ENCODE measurements at regions not wholly inside any gene's neighbourhood (a gene's known extent, or its start where the extent isn't known, plus 50 kb on each side); places are given as distances from the start of the nearest gene placed in this dataset.

DNA sequence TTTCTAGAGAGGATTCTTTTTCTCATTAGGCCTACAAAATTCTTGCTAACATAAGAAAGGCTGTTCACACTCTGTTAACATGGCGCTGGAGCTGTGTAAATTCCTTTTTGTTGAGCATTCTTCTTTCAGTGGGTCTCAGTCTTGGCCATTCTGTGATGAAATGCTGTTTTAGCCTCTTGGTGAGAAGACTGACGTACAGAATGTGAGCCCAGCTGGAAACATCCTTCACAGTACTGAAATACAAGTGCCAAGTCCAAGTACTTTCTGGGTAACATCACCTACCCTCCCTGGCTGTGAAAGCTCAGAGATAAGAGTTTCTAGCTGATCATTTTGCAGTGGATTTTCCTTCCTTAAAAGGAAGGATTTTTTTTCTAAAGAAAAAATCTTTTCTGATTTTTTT, 231.8 kb downstream of the AHR start:
- ATAC-seq (ENCODE audit: low read depth) (no peak), DNase-seq (ENCODE audit: low spot score in 2 of 2) (no peak)
- H3K9me3 Mint-ChIP-seq = no peaks in the 10 kb centered on the region
- H3K4me1 Mint-ChIP-seq = no peaks in the 10 kb centered on the region
- H3K27me3 Mint-ChIP-seq = peaks cover 5% of the 10 kb centered on the region
- no peak overlapping the region for H3K27ac Mint-ChIP-seq
- H3K4me3 Mint-ChIP-seq = no peak overlapping the region
- no peaks in the 10 kb centered on the region for H3K36me3 Mint-ChIP-seq

DNA sequence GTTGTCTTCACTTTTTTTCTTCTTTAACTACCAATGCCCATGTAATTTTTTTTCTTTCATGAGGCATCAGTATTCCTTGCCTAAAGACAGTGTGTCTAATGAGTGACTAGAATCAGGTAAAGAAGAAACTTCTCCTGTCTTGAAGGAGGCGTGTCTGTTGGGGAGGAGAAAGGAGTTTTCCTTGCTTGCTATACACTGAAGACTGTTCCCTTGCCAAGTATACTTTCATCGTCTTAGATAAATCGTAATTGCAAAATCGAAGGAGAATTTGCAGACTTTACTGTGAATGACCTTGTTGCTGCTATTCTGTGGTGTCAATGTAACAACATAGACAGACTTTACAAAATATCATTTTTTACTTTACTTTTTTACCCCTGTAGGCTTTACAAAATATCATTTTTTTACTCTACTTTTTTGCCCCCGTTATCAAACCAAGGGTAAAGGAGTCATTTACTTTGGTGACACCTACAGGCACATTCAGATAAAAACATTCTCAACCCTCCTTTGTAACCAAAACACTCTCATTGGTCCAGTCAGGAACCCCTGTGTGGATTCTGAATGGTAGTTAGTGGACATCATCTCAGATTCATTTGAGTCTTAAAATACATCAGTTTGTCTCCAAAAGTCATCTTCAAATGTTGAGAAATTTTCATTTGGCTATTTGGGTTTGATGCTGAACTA, 232.4 kb downstream of the AHR start:
- no peaks in the 10 kb centered on the region for H3K9me3 Mint-ChIP-seq
- H3K4me3 Mint-ChIP-seq = no peak overlapping the region
- DNase-seq (ENCODE audit: low spot score in 2 of 2) (no peak), ATAC-seq (ENCODE audit: low read depth) (no peak)
- no peak overlapping the region for H3K27ac Mint-ChIP-seq
- H3K4me1 Mint-ChIP-seq = no peaks in the 10 kb centered on the region
- H3K27me3 Mint-ChIP-seq = peaks cover 5% of the 10 kb centered on the region
- no peaks in the 10 kb centered on the region for H3K36me3 Mint-ChIP-seq

GRCh38 chr7:17532861-17533404, 234.5 kb downstream of the AHR start:
- Mint-ChIP-seq H3K27ac (no peak overlapping the region), H3K36me3 (no peaks in the 10 kb centered on the region), H3K4me1 (no peaks in the 10 kb centered on the region), H3K9me3 (no peaks in the 10 kb centered on the region), H3K27me3 (peaks cover 5% of the 10 kb centered on the region), H3K4me3 (no peak overlapping the region)
- no peak for DNase-seq (ENCODE audit: low spot score in 2 of 2)
- no peak for ATAC-seq (ENCODE audit: low read depth)

- Mint-ChIP-seq H3K4me1 (no peaks in the 10 kb centered on the region), H3K9me3 (no peaks in the 10 kb centered on the region), H3K27ac (no peak overlapping the region), H3K36me3 (no peaks in the 10 kb centered on the region), H3K4me3 (no peak overlapping the region), H3K27me3 (peaks cover 5% of the 10 kb centered on the region)
- DNase-seq (ENCODE audit: low spot score in 2 of 2) (no peak), ATAC-seq (ENCODE audit: low read depth) (no peak)
Measured at GRCh38 chr7:17534348-17534747, 235.9 kb downstream of the AHR start.

- Mint-ChIP-seq H3K27ac (no peak overlapping the region), H3K4me1 (no peaks in the 10 kb centered on the region), H3K4me3 (no peak overlapping the region), H3K9me3 (no peaks in the 10 kb centered on the region), H3K27me3 (peaks cover 5% of the 10 kb centered on the region), H3K36me3 (no peaks in the 10 kb centered on the region)
- no peak for ATAC-seq (ENCODE audit: low read depth)
- DNase-seq (ENCODE audit: low spot score in 2 of 2) = no peak
Measured at GRCh38 chr7:17535776-17536175, 237.3 kb downstream of the AHR start.

DNA sequence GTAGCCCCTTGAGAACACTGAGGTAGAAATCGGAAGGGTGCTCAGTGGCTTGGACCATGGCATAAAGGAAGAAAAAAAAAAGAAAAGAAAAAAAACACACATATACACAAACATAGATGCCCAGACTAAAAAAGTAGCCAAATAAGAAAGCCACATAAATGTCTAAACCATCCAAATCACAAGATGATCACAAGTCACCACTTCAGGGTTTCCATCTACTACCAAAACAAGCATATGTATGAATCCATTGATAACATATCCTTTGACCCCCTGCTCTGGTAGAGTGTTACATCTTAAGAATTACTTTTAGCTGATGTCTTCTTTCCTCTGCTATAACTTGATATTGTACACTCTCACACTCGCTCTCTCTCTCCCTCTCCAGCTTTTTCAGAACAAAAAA, 245.9 kb downstream of the AHR start:
- Mint-ChIP-seq H3K27ac (no peak overlapping the region), H3K4me3 (no peak overlapping the region), H3K9me3 (no peaks in the 10 kb centered on the region), H3K4me1 (no peaks in the 10 kb centered on the region), H3K27me3 (no peaks in the 10 kb centered on the region), H3K36me3 (no peaks in the 10 kb centered on the region)
- DNase-seq (ENCODE audit: low spot score in 2 of 2) (no peak), ATAC-seq (ENCODE audit: low read depth) (no peak)

- Mint-ChIP-seq H3K9me3 (no peaks in the 10 kb centered on the region), H3K27me3 (no peaks in the 10 kb centered on the region), H3K36me3 (no peaks in the 10 kb centered on the region), H3K27ac (no peak overlapping the region), H3K4me1 (no peaks in the 10 kb centered on the region), H3K4me3 (no peak overlapping the region)
- no peak for DNase-seq (ENCODE audit: low spot score in 2 of 2)
- no peak for ATAC-seq (ENCODE audit: low read depth)
Measured at GRCh38 chr7:17545348-17545747, 246.9 kb downstream of the AHR start.

- Mint-ChIP-seq H3K4me3 (no peak overlapping the region), H3K27me3 (no peaks in the 10 kb centered on the region), H3K9me3 (no peaks in the 10 kb centered on the region), H3K36me3 (no peaks in the 10 kb centered on the region), H3K4me1 (no peaks in the 10 kb centered on the region), H3K27ac (no peak overlapping the region)
- ATAC-seq (ENCODE audit: low read depth) (no peak), DNase-seq (ENCODE audit: low spot score in 2 of 2) (no peak)
Measured at GRCh38 chr7:17546189-17546588, 247.7 kb downstream of the AHR start.

- no peaks in the 10 kb centered on the region for H3K4me1 Mint-ChIP-seq
- no peaks in the 10 kb centered on the region for H3K27me3 Mint-ChIP-seq
- no peak overlapping the region for H3K4me3 Mint-ChIP-seq
- DNase-seq (ENCODE audit: low spot score in 2 of 2) (no peak), ATAC-seq (ENCODE audit: low read depth) (no peak)
- H3K27ac Mint-ChIP-seq = no peak overlapping the region
- H3K9me3 Mint-ChIP-seq = no peaks in the 10 kb centered on the region
- H3K36me3 Mint-ChIP-seq = no peaks in the 10 kb centered on the region
Measured at GRCh38 chr7:17546592-17546991, 248.1 kb downstream of the AHR start.

- Mint-ChIP-seq H3K4me3 (no peak overlapping the region), H3K27me3 (no peaks in the 10 kb centered on the region), H3K4me1 (no peaks in the 10 kb centered on the region), H3K27ac (no peak overlapping the region), H3K9me3 (no peaks in the 10 kb centered on the region), H3K36me3 (no peaks in the 10 kb centered on the region)
- DNase-seq (ENCODE audit: low spot score in 2 of 2) (no peak), ATAC-seq (ENCODE audit: low read depth) (no peak)
Measured at GRCh38 chr7:17548014-17548653, 249.7 kb downstream of the AHR start.

GRCh38 chr7:17549406-17549805, 251.0 kb downstream of the AHR start:
- no peak for DNase-seq (ENCODE audit: low spot score in 2 of 2)
- Mint-ChIP-seq H3K4me3 (no peak overlapping the region), H3K4me1 (no peaks in the 10 kb centered on the region), H3K27ac (no peak overlapping the region), H3K27me3 (peaks cover 2% of the 10 kb centered on the region), H3K9me3 (no peaks in the 10 kb centered on the region), H3K36me3 (no peaks in the 10 kb centered on the region)
- ATAC-seq (ENCODE audit: low read depth) = no peak

DNA sequence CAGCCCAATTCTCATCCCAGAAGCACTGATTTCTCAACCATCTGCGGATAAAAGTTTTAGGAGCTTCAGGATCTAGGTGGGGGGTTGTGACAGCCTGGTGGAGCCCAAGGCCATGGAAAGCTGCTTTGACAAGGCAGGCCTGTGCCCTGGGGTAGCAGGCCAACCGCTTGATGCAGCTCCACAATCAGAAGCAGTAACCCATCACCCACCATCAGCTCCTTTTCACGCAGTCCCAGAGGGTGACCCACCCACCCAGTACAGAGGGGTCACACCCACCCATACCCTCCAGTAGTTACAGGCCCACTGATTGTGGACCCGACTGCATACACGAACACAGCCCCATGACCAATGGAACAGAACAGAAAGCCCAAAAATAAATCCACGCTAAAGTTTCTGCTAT, 253.9 kb downstream of the AHR start:
- Mint-ChIP-seq H3K27me3 (peaks cover 3% of the 10 kb centered on the region), H3K36me3 (no peaks in the 10 kb centered on the region), H3K27ac (no peak overlapping the region), H3K4me3 (no peak overlapping the region), H3K9me3 (no peaks in the 10 kb centered on the region), H3K4me1 (no peaks in the 10 kb centered on the region)
- ATAC-seq (ENCODE audit: low read depth) = no peak
- DNase-seq (ENCODE audit: low spot score in 2 of 2) = no peak

- Mint-ChIP-seq H3K4me3 (no peak overlapping the region), H3K4me1 (no peaks in the 10 kb centered on the region), H3K27ac (no peak overlapping the region), H3K9me3 (no peaks in the 10 kb centered on the region), H3K36me3 (no peaks in the 10 kb centered on the region), H3K27me3 (peaks cover 3% of the 10 kb centered on the region)
- DNase-seq (ENCODE audit: low spot score in 2 of 2) (no peak), ATAC-seq (ENCODE audit: low read depth) (no peak)
Measured at GRCh38 chr7:17552952-17553351, 254.5 kb downstream of the AHR start.

- Mint-ChIP-seq H3K27ac (no peak overlapping the region), H3K36me3 (no peaks in the 10 kb centered on the region), H3K4me3 (no peak overlapping the region), H3K9me3 (no peaks in the 10 kb centered on the region), H3K4me1 (no peaks in the 10 kb centered on the region), H3K27me3 (peaks cover 3% of the 10 kb centered on the region)
- DNase-seq (ENCODE audit: low spot score in 2 of 2) (no peak), ATAC-seq (ENCODE audit: low read depth) (no peak)
Measured at GRCh38 chr7:17554341-17555015, 256.0 kb downstream of the AHR start.
